ENCODE measurements at regions not wholly inside any gene's neighbourhood (a gene's known extent, or its start where the extent isn't known, plus 50 kb on each side); places are given as distances from the start of the nearest gene placed in this dataset.

- H3K27ac Mint-ChIP-seq (ENCODE audit: unreplicated experiment) = peak overlapping the region; percentile 37
- no peak for DNase-seq (ENCODE audit: extremely low spot score, unreplicated experiment)
- H3K4me1 Mint-ChIP-seq (ENCODE audit: unreplicated experiment) = peaks cover 71% of the 10 kb centered on the region
- no peaks in the 10 kb centered on the region for H3K36me3 Mint-ChIP-seq (ENCODE audit: unreplicated experiment)
- H3K4me3 Mint-ChIP-seq (ENCODE audit: unreplicated experiment) = no peak overlapping the region
- H3K27me3 Mint-ChIP-seq (ENCODE audit: unreplicated experiment) = no peaks in the 10 kb centered on the region
- H3K9me3 Mint-ChIP-seq (ENCODE audit: unreplicated experiment) = peaks cover 10% of the 10 kb centered on the region
- TF ChIP-seq CTCF (IDR thresholded peaks at IDR 0.05) = no peak
Measured at GRCh38 chr11:122033193-122033592, 82.8 kb downstream of the BLID start.

GRCh38 chr11:122032317-122032716 is 83.7 kb downstream of the BLID start:
- no peak overlapping the region for H3K4me3 Mint-ChIP-seq (ENCODE audit: unreplicated experiment)
- no peaks in the 10 kb centered on the region for H3K27me3 Mint-ChIP-seq (ENCODE audit: unreplicated experiment)
- H3K36me3 Mint-ChIP-seq (ENCODE audit: unreplicated experiment) = peaks cover 4% of the 10 kb centered on the region
- H3K27ac Mint-ChIP-seq (ENCODE audit: unreplicated experiment) = peak overlapping the region; percentile 27
- no peak for TF ChIP-seq CTCF (IDR thresholded peaks at IDR 0.05)
- no peak for DNase-seq (ENCODE audit: extremely low spot score, unreplicated experiment)
- H3K9me3 Mint-ChIP-seq (ENCODE audit: unreplicated experiment) = peaks cover 10% of the 10 kb centered on the region
- peaks cover 63% of the 10 kb centered on the region for H3K4me1 Mint-ChIP-seq (ENCODE audit: unreplicated experiment)

- no peak for TF ChIP-seq CTCF (IDR thresholded peaks at IDR 0.05)
- H3K27me3 Mint-ChIP-seq (ENCODE audit: unreplicated experiment) = no peaks in the 10 kb centered on the region
- peaks cover 61% of the 10 kb centered on the region for H3K4me1 Mint-ChIP-seq (ENCODE audit: unreplicated experiment)
- H3K36me3 Mint-ChIP-seq (ENCODE audit: unreplicated experiment) = peaks cover 4% of the 10 kb centered on the region
- H3K4me3 Mint-ChIP-seq (ENCODE audit: unreplicated experiment) = no peak overlapping the region
- peaks cover 10% of the 10 kb centered on the region for H3K9me3 Mint-ChIP-seq (ENCODE audit: unreplicated experiment)
- peak overlapping the region; percentile 27 for H3K27ac Mint-ChIP-seq (ENCODE audit: unreplicated experiment)
- no peak for DNase-seq (ENCODE audit: extremely low spot score, unreplicated experiment)
Measured at GRCh38 chr11:122031813-122032212, 84.2 kb downstream of the BLID start.

GRCh38 chr11:122030286-122030685 is 85.7 kb downstream of the BLID start:
- peaks cover 4% of the 10 kb centered on the region for H3K36me3 Mint-ChIP-seq (ENCODE audit: unreplicated experiment)
- peaks cover 10% of the 10 kb centered on the region for H3K9me3 Mint-ChIP-seq (ENCODE audit: unreplicated experiment)
- DNase-seq (ENCODE audit: extremely low spot score, unreplicated experiment) = no peak
- H3K27me3 Mint-ChIP-seq (ENCODE audit: unreplicated experiment) = no peaks in the 10 kb centered on the region
- no peak overlapping the region for H3K4me3 Mint-ChIP-seq (ENCODE audit: unreplicated experiment)
- H3K4me1 Mint-ChIP-seq (ENCODE audit: unreplicated experiment) = peaks cover 46% of the 10 kb centered on the region
- H3K27ac Mint-ChIP-seq (ENCODE audit: unreplicated experiment) = no peak overlapping the region
- no peak for TF ChIP-seq CTCF (IDR thresholded peaks at IDR 0.05)

GRCh38 chr11:122028545-122028944 is 87.5 kb downstream of the BLID start:
- DNase-seq (ENCODE audit: extremely low spot score, unreplicated experiment) = no peak
- H3K9me3 Mint-ChIP-seq (ENCODE audit: unreplicated experiment) = peaks cover 7% of the 10 kb centered on the region
- H3K4me1 Mint-ChIP-seq (ENCODE audit: unreplicated experiment) = peaks cover 45% of the 10 kb centered on the region
- H3K27ac Mint-ChIP-seq (ENCODE audit: unreplicated experiment) = no peak overlapping the region
- H3K36me3 Mint-ChIP-seq (ENCODE audit: unreplicated experiment) = peaks cover 4% of the 10 kb centered on the region
- H3K4me3 Mint-ChIP-seq (ENCODE audit: unreplicated experiment) = no peak overlapping the region
- no peaks in the 10 kb centered on the region for H3K27me3 Mint-ChIP-seq (ENCODE audit: unreplicated experiment)
- no peak for TF ChIP-seq CTCF (IDR thresholded peaks at IDR 0.05)
